GM12892 (cell line): ENCODE measurements at regions not wholly inside any gene's neighbourhood (a gene's known extent, or its start where the extent isn't known, plus 50 kb on each side); places are given as distances from the start of the nearest gene placed in this dataset.

ENCODE experiments used
- POLR2AphosphoS5 ChIP-seq: IDR thresholded peaks from 2 replicates; pipeline ENCODE4 v1.6.1; 2011; ENCODE audit warnings: low read depth, low read length, control low read depth
- TAF1 ChIP-seq: IDR thresholded peaks from 2 replicates; pipeline ENCODE4 v1.6.1; 2011; ENCODE audit warnings: low read depth, mild to moderate bottlenecking, control low read depth, low read length, borderline replicate concordance

DNA sequence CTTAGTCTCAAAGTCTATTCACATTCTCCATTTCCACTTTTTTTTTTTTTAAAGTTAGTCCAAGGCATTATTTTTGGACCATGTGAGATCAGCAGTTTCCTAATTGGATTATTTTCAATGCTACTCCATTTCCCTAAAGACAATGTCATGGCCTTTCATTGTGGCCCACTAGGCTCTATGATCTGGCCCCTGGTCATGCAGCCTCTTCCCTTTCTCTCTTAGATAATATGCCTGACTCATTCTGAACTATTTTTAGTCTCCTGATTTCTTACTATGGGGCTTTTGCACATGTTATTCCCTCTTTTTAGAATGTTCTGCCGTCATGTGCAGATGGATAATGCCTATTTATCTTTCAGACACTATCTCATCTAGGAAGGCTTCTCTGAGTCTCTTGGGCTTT is 157.3 kb downstream of the TMA16 start:
- TF ChIP-seq TAF1 (no peak), POLR2AphosphoS5 (no peak)
